ENCODE measurements at regions not wholly inside any gene's neighbourhood (a gene's known extent, or its start where the extent isn't known, plus 50 kb on each side); places are given as distances from the start of the nearest gene placed in this dataset.

DNA sequence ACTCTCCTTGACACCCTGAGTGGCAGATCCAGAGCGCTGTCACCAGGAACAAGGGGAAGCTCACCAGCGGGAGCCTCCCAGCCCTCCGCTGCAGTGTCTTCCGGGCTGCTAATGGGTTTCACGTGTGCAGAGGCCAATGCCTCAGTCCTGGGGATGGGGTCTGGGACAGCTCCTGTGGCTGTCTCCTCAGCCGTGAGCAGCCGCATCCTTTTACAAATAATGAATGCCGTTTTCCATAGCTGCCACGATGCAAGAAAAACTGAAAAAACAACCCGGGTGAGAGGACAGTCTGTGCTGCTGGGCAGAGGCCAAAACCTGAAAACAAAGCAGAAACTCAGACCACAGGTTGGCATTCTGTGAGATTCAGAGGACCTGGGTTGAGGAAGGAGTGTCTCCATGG is 212.2 kb upstream of the RAB4A start:
- peak; percentile 65 for ATAC-seq
- H3K4me2 ChIP-seq: no peak overlapping the region

More for the DNA sequence above, 212.2 kb upstream of the RAB4A start:
- TF ChIP-seq, protein P1, sequence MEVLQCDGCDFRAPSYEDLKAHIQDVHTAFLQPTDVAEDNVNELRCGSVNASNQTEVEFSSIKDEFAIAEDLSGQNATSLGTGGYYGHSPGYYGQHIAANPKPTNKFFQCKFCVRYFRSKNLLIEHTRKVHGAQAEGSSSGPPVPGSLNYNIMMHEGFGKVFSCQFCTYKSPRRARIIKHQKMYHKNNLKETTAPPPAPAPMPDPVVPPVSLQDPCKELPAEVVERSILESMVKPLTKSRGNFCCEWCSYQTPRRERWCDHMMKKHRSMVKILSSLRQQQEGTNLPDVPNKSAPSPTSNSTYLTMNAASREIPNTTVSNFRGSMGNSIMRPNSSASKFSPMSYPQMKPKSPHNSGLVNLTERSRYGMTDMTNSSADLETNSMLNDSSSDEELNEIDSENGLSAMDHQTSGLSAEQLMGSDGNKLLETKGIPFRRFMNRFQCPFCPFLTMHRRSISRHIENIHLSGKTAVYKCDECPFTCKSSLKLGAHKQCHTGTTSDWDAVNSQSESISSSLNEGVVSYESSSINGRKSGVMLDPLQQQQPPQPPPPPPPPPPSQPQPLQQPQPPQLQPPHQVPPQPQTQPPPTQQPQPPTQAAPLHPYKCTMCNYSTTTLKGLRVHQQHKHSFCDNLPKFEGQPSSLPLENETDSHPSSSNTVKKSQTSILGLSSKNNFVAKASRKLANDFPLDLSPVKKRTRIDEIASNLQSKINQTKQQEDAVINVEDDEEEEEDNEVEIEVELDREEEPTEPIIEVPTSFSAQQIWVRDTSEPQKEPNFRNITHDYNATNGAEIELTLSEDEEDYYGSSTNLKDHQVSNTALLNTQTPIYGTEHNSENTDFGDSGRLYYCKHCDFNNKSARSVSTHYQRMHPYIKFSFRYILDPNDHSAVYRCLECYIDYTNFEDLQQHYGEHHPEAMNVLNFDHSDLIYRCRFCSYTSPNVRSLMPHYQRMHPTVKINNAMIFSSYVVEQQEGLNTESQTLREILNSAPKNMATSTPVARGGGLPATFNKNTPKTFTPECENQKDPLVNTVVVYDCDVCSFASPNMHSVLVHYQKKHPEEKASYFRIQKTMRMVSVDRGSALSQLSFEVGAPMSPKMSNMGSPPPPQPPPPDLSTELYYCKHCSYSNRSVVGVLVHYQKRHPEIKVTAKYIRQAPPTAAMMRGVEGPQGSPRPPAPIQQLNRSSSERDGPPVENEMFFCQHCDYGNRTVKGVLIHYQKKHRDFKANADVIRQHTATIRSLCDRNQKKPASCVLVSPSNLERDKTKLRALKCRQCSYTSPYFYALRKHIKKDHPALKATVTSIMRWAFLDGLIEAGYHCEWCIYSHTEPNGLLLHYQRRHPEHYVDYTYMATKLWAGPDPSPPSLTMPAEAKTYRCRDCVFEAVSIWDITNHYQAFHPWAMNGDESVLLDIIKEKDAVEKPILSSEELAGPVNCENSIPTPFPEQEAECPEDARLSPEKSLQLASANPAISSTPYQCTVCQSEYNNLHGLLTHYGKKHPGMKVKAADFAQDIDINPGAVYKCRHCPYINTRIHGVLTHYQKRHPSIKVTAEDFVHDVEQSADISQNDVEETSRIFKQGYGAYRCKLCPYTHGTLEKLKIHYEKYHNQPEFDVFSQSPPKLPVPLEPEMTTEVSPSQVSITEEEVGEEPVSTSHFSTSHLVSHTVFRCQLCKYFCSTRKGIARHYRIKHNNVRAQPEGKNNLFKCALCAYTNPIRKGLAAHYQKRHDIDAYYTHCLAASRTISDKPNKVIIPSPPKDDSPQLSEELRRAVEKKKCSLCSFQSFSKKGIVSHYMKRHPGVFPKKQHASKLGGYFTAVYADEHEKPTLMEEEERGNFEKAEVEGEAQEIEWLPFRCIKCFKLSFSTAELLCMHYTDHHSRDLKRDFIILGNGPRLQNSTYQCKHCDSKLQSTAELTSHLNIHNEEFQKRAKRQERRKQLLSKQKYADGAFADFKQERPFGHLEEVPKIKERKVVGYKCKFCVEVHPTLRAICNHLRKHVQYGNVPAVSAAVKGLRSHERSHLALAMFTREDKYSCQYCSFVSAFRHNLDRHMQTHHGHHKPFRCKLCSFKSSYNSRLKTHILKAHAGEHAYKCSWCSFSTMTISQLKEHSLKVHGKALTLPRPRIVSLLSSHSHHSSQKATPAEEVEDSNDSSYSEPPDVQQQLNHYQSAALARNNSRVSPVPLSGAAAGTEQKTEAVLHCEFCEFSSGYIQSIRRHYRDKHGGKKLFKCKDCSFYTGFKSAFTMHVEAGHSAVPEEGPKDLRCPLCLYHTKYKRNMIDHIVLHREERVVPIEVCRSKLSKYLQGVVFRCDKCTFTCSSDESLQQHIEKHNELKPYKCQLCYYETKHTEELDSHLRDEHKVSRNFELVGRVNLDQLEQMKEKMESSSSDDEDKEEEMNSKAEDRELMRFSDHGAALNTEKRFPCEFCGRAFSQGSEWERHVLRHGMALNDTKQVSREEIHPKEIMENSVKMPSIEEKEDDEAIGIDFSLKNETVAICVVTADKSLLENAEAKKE (CRISPR knock-in tag; IDR thresholded peaks at IDR 0.05): no peak
- TF ChIP-seq POLR2AphosphoS5 (IDR thresholded peaks at IDR 0.05; ENCODE audit: low read depth) (no peak), EZH2phosphoT487 (IDR thresholded peaks at IDR 0.05; ENCODE audit: unreplicated experiment) (no peak), ZNF331 (CRISPR knock-in tag; IDR thresholded peaks at IDR 0.05; ENCODE audit: low read depth) (no peak), EZH2 (IDR thresholded peaks at IDR 0.05; ENCODE audit: low read depth, unreplicated experiment) (no peak), CREB1 (CRISPR knock-in tag; IDR thresholded peaks at IDR 0.05; ENCODE audit: low read depth) (no peak), ETS1 (IDR thresholded peaks at IDR 0.05) (no peak), STAT1 (IDR thresholded peaks at IDR 0.05; ENCODE audit: unreplicated experiment) (no peak), ZNF114 (CRISPR knock-in tag; IDR thresholded peaks at IDR 0.05) (no peak), JUNB (IDR thresholded peaks at IDR 0.05; ENCODE audit: unreplicated experiment) (no peak), NANOG (IDR thresholded peaks at IDR 0.05; ENCODE audit: borderline replicate concordance) (no peak)
- TF ChIP-seq, protein P2, sequence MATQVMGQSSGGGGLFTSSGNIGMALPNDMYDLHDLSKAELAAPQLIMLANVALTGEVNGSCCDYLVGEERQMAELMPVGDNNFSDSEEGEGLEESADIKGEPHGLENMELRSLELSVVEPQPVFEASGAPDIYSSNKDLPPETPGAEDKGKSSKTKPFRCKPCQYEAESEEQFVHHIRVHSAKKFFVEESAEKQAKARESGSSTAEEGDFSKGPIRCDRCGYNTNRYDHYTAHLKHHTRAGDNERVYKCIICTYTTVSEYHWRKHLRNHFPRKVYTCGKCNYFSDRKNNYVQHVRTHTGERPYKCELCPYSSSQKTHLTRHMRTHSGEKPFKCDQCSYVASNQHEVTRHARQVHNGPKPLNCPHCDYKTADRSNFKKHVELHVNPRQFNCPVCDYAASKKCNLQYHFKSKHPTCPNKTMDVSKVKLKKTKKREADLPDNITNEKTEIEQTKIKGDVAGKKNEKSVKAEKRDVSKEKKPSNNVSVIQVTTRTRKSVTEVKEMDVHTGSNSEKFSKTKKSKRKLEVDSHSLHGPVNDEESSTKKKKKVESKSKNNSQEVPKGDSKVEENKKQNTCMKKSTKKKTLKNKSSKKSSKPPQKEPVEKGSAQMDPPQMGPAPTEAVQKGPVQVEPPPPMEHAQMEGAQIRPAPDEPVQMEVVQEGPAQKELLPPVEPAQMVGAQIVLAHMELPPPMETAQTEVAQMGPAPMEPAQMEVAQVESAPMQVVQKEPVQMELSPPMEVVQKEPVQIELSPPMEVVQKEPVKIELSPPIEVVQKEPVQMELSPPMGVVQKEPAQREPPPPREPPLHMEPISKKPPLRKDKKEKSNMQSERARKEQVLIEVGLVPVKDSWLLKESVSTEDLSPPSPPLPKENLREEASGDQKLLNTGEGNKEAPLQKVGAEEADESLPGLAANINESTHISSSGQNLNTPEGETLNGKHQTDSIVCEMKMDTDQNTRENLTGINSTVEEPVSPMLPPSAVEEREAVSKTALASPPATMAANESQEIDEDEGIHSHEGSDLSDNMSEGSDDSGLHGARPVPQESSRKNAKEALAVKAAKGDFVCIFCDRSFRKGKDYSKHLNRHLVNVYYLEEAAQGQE (IDR thresholded peaks at IDR 0.05; ENCODE audit: unreplicated experiment): no peak
- Histone ChIP-seq H3K4me3 (no peak overlapping the region), H3K4me1 (ENCODE audit: insufficient read depth) (no peaks in the 10 kb centered on the region), H3K27ac (ENCODE audit: low read depth) (no peak overlapping the region), H4K20me1 (replicated peaks; ENCODE audit: insufficient read depth) (no peaks in the 10 kb centered on the region), H3K9me2 (ENCODE audit: insufficient read depth) (no peaks in the 10 kb centered on the region; the same call in 1 of the 2 replicates), H3K79me2 (replicated peaks; ENCODE audit: insufficient read depth) (no peaks in the 10 kb centered on the region), H3K36me3 (ENCODE audit: insufficient read depth) (no peaks in the 10 kb centered on the region), H2AFZ (peak overlapping the region; percentile 87; the same call in 1 of the 2 replicates), H3K27me3 (ENCODE audit: insufficient read depth) (no peaks in the 10 kb centered on the region), H3F3A (replicated peaks; ENCODE audit: low read depth) (no peaks in the 10 kb centered on the region)
- no peaks in the 10 kb centered on the region for H3K36me3 Mint-ChIP-seq (ENCODE audit: low read depth)
- no peak overlapping the region; the same call in 1 of the 2 replicates for H3K27ac Mint-ChIP-seq
- H3K4me3 Mint-ChIP-seq: no peak overlapping the region
- no peaks in the 10 kb centered on the region for H3K27me3 Mint-ChIP-seq (ENCODE audit: insufficient read depth, low read depth, poor library complexity)
- DNase-seq (ENCODE audit: low spot score): peak; percentile 13
- no peaks in the 10 kb centered on the region; the same call in 2 of the 3 replicates for H3K9me3 Mint-ChIP-seq
- H3K4me1 Mint-ChIP-seq: peaks cover 17% of the 10 kb centered on the region

All from GM23338 (cell line).